SU-DHL-6 (cell line): ENCODE measurements at regions not wholly inside any gene's neighbourhood (a gene's known extent, or its start where the extent isn't known, plus 50 kb on each side); places are given as distances from the start of the nearest gene placed in this dataset.

Source experiments
- H2AFZ ChIP-seq: fragments of 200-600 bp; sonication (generic); 2 replicates; pipeline ENCODE4 v1.6.1; 2014; ENCODE audit warnings: low read depth, mild to moderate bottlenecking, moderate library complexity, mixed read lengths, antibody characterized with exemption, low read length; ENCODE audit not compliant: severe bottlenecking
- H3F3A ChIP-seq: fragments of 200-600 bp; shearing (Covaris generic); 2 replicates; pipeline ENCODE4 v1.6.0; 2016; ENCODE audit warnings: antibody characterized with exemption, mild to moderate bottlenecking; ENCODE audit not compliant: insufficient read depth
- H3K27ac ChIP-seq: fragments of 200-600 bp; sonication (generic); 2 replicates; pipeline ENCODE4 v1.5.1; 2016; ENCODE audit warnings: low read depth, mild to moderate bottlenecking, low read length, moderate library complexity, mixed read lengths
- H3K27me3 ChIP-seq: fragments of 200-600 bp; sonication (generic), shearing (Covaris generic); 2 replicates; pipeline ENCODE4 v1.6.0; 2014; ENCODE audit warnings: mild to moderate bottlenecking, low read length
- H3K36me3 ChIP-seq: fragments of 200-600 bp; sonication (generic); 2 replicates; pipeline ENCODE4 v1.6.1; 2014; ENCODE audit warnings: mild to moderate bottlenecking, low read length, mixed read lengths
- H3K4me2 ChIP-seq: fragments of 300-600, 200-600 bp; shearing (Covaris generic), sonication (generic); 2 replicates; pipeline ENCODE4 v1.6.0; 2014; ENCODE audit warnings: low read length, low read depth, mild to moderate bottlenecking; ENCODE audit not compliant: poor library complexity, severe bottlenecking
- H3K4me3 ChIP-seq: fragments of 200-600 bp; sonication (generic); 2 replicates; pipeline ENCODE4 v1.5.1; 2014; ENCODE audit warnings: antibody characterized with exemption, low read length, mild to moderate bottlenecking, mixed read lengths; ENCODE audit not compliant: insufficient read depth, poor library complexity, severe bottlenecking
- H3K79me2 ChIP-seq: fragments of 200-600 bp; sonication (generic); 2 replicates; pipeline ENCODE4 v1.6.1; 2014; ENCODE audit warnings: mild to moderate bottlenecking, low read length, moderate library complexity; ENCODE audit not compliant: insufficient read depth
- H3K9ac ChIP-seq: fragments of 200-600 bp; sonication (generic); 2 replicates; pipeline ENCODE4 v1.7.0; 2014; ENCODE audit warnings: mild to moderate bottlenecking, low read length
- H3K9me2 ChIP-seq: fragments of 200-600 bp; sonication (generic); replicated peaks from 2 replicates; pipeline ENCODE4 v1.6.1; 2014; ENCODE audit warnings: low read length; ENCODE audit not compliant: insufficient read depth
- H3K9me3 ChIP-seq: fragments of 200-600 bp; sonication (generic); 2 replicates; pipeline ENCODE4 v1.6.1; 2014; ENCODE audit warnings: low read length, mixed read lengths; ENCODE audit not compliant: insufficient read depth
- H4K20me1 ChIP-seq: fragments of 200-600 bp; sonication (generic); 2 replicates; pipeline ENCODE4 v1.6.1; 2014; ENCODE audit warnings: low read depth, mild to moderate bottlenecking, antibody characterized with exemption, low read length, moderate library complexity, mixed read lengths
- EZH2phosphoT487 ChIP-seq: fragments of 200-600 bp; sonication (generic), shearing (Covaris generic); conservative IDR thresholded peaks from 2 replicates; pipeline ENCODE4 v1.6.1; 2018; ENCODE audit warnings: mild to moderate bottlenecking, antibody characterized with exemption, low read length, moderate library complexity, mixed read lengths
- TF ChIP-seq, protein P1 (sequence below): fragments of 200-600 bp; sonication (generic); IDR thresholded peaks from one replicate; pipeline ENCODE4 v1.5.1; 2017; ENCODE audit warnings: antibody characterized with exemption, mild to moderate bottlenecking, low read length, moderate library complexity; ENCODE audit not compliant: insufficient read depth, poor library complexity, severe bottlenecking

DNA sequence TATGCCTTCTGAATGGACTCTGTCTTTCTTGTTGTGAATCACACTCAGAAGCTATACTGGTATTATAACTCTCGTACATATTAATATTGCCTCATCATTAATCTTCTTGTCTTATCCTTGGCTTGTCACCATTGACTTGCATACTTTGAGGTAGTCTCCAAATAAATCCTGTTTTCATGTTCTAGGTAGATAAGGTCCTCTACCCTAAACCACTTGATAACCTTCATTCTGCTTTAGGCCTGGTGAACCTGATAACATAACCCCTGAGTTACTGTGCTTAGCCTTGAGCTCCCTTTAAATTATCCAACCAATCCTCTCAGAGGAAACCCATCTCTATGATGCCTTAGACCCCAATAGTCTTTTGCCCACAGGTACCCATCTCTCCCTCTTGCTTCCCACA lies 1162.3 kb downstream of the SLITRK1 start:
- H4K20me1 ChIP-seq: no peaks in the 10 kb centered on the region
- no peaks in the 10 kb centered on the region for H3K79me2 ChIP-seq
- H3K9me2 ChIP-seq: no peaks in the 10 kb centered on the region
- H3K36me3 ChIP-seq: no peaks in the 10 kb centered on the region
- H3K4me2 ChIP-seq: no peak overlapping the region
- H3F3A ChIP-seq: no peaks in the 10 kb centered on the region
- H2AFZ ChIP-seq: no peak overlapping the region
- no peak overlapping the region for H3K4me3 ChIP-seq
- no peaks in the 10 kb centered on the region for H3K27me3 ChIP-seq
- no peak overlapping the region for H3K9ac ChIP-seq
- no peak overlapping the region for H3K27ac ChIP-seq
- TF ChIP-seq, protein P1, sequence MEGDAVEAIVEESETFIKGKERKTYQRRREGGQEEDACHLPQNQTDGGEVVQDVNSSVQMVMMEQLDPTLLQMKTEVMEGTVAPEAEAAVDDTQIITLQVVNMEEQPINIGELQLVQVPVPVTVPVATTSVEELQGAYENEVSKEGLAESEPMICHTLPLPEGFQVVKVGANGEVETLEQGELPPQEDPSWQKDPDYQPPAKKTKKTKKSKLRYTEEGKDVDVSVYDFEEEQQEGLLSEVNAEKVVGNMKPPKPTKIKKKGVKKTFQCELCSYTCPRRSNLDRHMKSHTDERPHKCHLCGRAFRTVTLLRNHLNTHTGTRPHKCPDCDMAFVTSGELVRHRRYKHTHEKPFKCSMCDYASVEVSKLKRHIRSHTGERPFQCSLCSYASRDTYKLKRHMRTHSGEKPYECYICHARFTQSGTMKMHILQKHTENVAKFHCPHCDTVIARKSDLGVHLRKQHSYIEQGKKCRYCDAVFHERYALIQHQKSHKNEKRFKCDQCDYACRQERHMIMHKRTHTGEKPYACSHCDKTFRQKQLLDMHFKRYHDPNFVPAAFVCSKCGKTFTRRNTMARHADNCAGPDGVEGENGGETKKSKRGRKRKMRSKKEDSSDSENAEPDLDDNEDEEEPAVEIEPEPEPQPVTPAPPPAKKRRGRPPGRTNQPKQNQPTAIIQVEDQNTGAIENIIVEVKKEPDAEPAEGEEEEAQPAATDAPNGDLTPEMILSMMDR: no peak
- TF ChIP-seq EZH2phosphoT487: no peak
- no peaks in the 10 kb centered on the region for H3K9me3 ChIP-seq

DNA sequence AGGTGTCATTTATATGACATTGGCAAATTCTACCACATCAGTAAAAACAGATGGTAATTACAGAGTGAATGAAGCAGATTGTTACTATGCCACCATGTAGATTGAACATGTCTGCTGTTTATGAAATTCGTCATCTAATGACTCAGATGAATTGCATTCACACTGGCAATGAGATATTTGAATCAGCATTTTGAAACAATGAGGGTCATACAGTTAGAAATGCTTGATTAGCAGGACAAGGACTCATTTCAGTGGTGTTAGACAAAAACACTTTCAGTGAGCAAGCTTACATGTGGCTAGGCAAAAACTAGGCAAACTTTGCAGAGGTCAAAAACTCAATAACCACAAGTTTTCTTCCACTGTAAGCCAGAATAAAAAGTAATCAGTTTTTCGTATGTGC lies 1165.0 kb downstream of the SLITRK1 start:
- H3K9me3 ChIP-seq: no peaks in the 10 kb centered on the region
- H3K79me2 ChIP-seq: no peaks in the 10 kb centered on the region
- no peak overlapping the region for H3K9ac ChIP-seq
- no peak overlapping the region for H3K27ac ChIP-seq
- no peak overlapping the region for H3K4me3 ChIP-seq
- H3K36me3 ChIP-seq: no peaks in the 10 kb centered on the region
- no peaks in the 10 kb centered on the region for H3K9me2 ChIP-seq
- no peak overlapping the region for H3K4me2 ChIP-seq
- no peak overlapping the region for H2AFZ ChIP-seq
- TF ChIP-seq EZH2phosphoT487: no peak
- TF ChIP-seq, protein P1: no peak
- no peaks in the 10 kb centered on the region for H3K27me3 ChIP-seq
- no peaks in the 10 kb centered on the region for H3F3A ChIP-seq
- H4K20me1 ChIP-seq: no peaks in the 10 kb centered on the region

DNA sequence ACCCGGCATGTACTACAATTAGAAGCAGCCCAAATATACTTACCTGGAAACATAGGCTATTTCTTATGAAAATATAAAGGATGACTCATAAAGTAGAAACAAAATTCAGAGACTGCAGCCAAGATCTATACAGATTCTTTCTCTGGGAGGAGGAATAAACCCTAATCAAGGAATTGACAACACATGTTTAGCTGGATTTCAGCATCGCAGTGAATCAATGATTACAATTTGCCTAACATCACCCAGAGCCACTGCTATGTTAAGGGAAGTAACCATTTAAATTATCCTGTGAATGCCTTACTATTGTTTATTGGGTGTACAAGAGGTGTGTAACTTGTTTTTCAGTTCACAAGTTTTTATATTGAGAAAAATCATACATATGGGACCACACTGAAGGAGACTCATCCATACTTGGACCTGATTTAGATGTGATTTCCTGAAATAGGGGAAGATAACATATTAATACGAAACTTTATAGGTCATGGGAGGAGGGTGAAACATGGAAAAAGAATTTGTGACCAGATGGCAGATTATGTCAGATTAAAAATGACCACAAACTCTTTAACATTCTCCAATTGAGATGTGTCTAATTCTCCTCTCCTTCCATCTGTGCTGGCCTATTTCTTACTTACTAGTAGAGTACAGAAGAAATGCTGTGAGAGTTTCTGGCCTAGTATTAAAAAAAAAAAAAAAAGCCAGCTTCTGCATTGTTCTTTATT lies 1168.4 kb downstream of the SLITRK1 start:
- Histone ChIP-seq H3K9me2 (no peaks in the 10 kb centered on the region), H3K27ac (no peak overlapping the region), H3K36me3 (no peaks in the 10 kb centered on the region), H3K27me3 (no peaks in the 10 kb centered on the region), H3K9me3 (no peaks in the 10 kb centered on the region), H3K9ac (no peak overlapping the region), H3K4me2 (no peak overlapping the region), H3F3A (no peaks in the 10 kb centered on the region), H2AFZ (no peak overlapping the region), H4K20me1 (no peaks in the 10 kb centered on the region), H3K79me2 (no peaks in the 10 kb centered on the region), H3K4me3 (no peak overlapping the region)
- no peak for TF ChIP-seq EZH2phosphoT487
- TF ChIP-seq, protein P1: no peak
